Transverse colon (tissue), 4 donors: ENCODE measurements at regions not wholly inside any gene's neighbourhood (a gene's known extent, or its start where the extent isn't known, plus 50 kb on each side); places are given as distances from the start of the nearest gene placed in this dataset.
A peak's percentile ranks its signal among the peaks of the same experiment; 100 is the strongest.
"Not testable (repeated sequence)": the region's sequence is repeated elsewhere in the genome, so short reads cannot be mapped to it uniquely, and the experiment has no call there.

Experiments
- DNase-seq: peaks from one replicate; pipeline ENCODE4 v3.0.0-alpha.2; 2019
- H3K27ac ChIP-seq, 4 donors: fragments of 200-600 bp; sonication (generic); 2 replicates each; pipeline ENCODE4 v1.5.1; 2016 to 2018; ENCODE audit warnings: inconsistent platforms in 4 of 4
- H3K27me3 ChIP-seq: fragments of 200-600 bp; sonication (generic); 2 replicates; pipeline ENCODE4 v1.5.1; 2017; ENCODE audit warnings: inconsistent platforms
- H3K36me3 ChIP-seq, 4 donors: fragments of 200-600 bp; sonication (generic); 2 replicates each; pipeline ENCODE4 v1.5.1; 2017 to 2019; ENCODE audit warnings: inconsistent platforms in 4 of 4
- H3K4me1 ChIP-seq, 4 donors: fragments of 200-600 bp; sonication (generic); 2 replicates each; pipeline ENCODE4 v1.5.1; 2017 to 2020; ENCODE audit warnings: inconsistent platforms in 4 of 4
- H3K4me3 ChIP-seq, 4 donors: fragments of 200-600 bp; sonication (generic); 1 replicate in 1 of 4; 2 replicates in 3 of 4; pipeline versions ENCODE4 v1.5.1 to v1.6.1; 2017 to 2019; ENCODE audit warnings: inconsistent platforms in 4 of 4
- H3K9me3 ChIP-seq, 2 donors: fragments of 200-600 bp; sonication (generic); 2 replicates each; pipeline ENCODE4 v1.5.1; 2017 to 2019; ENCODE audit warnings: inconsistent platforms in 2 of 2
- CTCF ChIP-seq, 5 experiments: fragments of 200-600 bp in 3 of 5; fragments of 450-650 bp in 2 of 5; sonication (generic) in 3 of 5; IDR thresholded peaks; 1 replicate in 2 of 5; 2 replicates in 3 of 5; pipeline ENCODE4 v1.5.1; 2016 to 2017; ENCODE audit warnings: antibody characterized with exemption in 5 of 5, inconsistent platforms in 3 of 5, mild to moderate bottlenecking in 2 of 5, moderate library complexity in 1 of 5
- EP300 ChIP-seq: sonication (generic); formaldehyde crosslinking; IDR thresholded peaks from one replicate; pipeline ENCODE4 v1.6.1; 2017; ENCODE audit warnings: antibody characterized with exemption, low read depth
- POLR2A ChIP-seq: fragments of 450-650 bp; IDR thresholded peaks from one replicate; pipeline ENCODE4 v1.6.1; 2016; ENCODE audit warnings: antibody characterized with exemption, mild to moderate bottlenecking, moderate library complexity
- POLR2AphosphoS5 ChIP-seq, 3 donors: sonication (generic); formaldehyde crosslinking; IDR thresholded peaks; one replicate each; pipeline ENCODE4 v1.6.1; 2016; ENCODE audit warnings: antibody characterized with exemption in 3 of 3
- WGBS, 2 donors: methylation state at CpG; one replicate each; pipeline ENCODE4 v1.1.5; 2018; ENCODE audit warnings: low coverage in 1 of 2; 5-methylcytosine and 5-hydroxymethylcytosine counted together
- in situ Hi-C, 4 donors: fragments of 200-750 bp; cut with MboI; loops; one replicate each; pipeline versions ENCODE4 v1.15.0 to v1.15.1; 2017; ENCODE audit warnings: low sequenced_read_pairs in 3 of 4, low pct_ligation_motif_present in 1 of 4, low pct_unique_long_range_greater_than_20kb in 1 of 4
- intact Hi-C: fragments of 100-400 bp; cut with DNase I; formaldehyde crosslinking; loops from one replicate; pipeline ENCODE4 v1.15.1; 2023; ENCODE audit warnings: low total_unique reads

- Histone ChIP-seq H3K27me3 (no peaks in the 10 kb centered on the region), H3K27ac (no peak overlapping the region), H3K4me1 (no peaks in the 10 kb centered on the region), H3K36me3 (no peaks in the 10 kb centered on the region), H3K9me3 (no peaks in the 10 kb centered on the region), H3K4me3 (no peak overlapping the region)
- TF ChIP-seq POLR2AphosphoS5 (IDR thresholded peaks at IDR 0.05) (no peak), CTCF (IDR thresholded peaks at IDR 0.05) (no peak)
- in situ Hi-C loops, result no loop called here
- WGBS, 2 donors, result 83 to 85% methylated on average over 1 to 3 of the region's 3 CpGs
- no peak for DNase-seq
- intact Hi-C loops, result no loop called here
These were observed 165.8 kb upstream of the JUN start for GRCh38 chr1:58949551-58950220.

- Histone ChIP-seq H3K4me3 (no peak overlapping the region), H3K4me1 (no peaks in the 10 kb centered on the region), H3K36me3 (no peaks in the 10 kb centered on the region), H3K27ac (no peak overlapping the region), H3K27me3 (no peaks in the 10 kb centered on the region), H3K9me3 (no peaks in the 10 kb centered on the region)
- TF ChIP-seq POLR2A (no peak), CTCF (IDR thresholded peaks at IDR 0.05) (no peak)
- in situ Hi-C loops, result no loop called here
- 90 to 94% methylated on average over 2 to 7 of the region's 7 CpGs for WGBS, 2 donors
- intact Hi-C loops, result no loop called here
- no peak for DNase-seq
These were observed 167.1 kb upstream of the JUN start for GRCh38 chr1:58950897-58951296.

GRCh38 chr1:58953951-58954350, 170.1 kb upstream of the JUN start:
- H3K36me3 ChIP-seq, H3K27ac ChIP-seq, H3K4me3 ChIP-seq, H3K4me1 ChIP-seq, DNase-seq, H3K9me3 ChIP-seq, H3K27me3 ChIP-seq, intact Hi-C loops, in situ Hi-C loops: not testable (repeated sequence)
- WGBS, 2 donors, result 100% methylated on average over 1 of the region's 1 CpG; no CpG with 5 or more reads in 1 of the 2 donors

GRCh38 chr1:58963287-58963686, 179.4 kb upstream of the JUN start:
- H3K27me3 ChIP-seq, intact Hi-C loops, H3K27ac ChIP-seq, in situ Hi-C loops, H3K4me3 ChIP-seq, H3K4me1 ChIP-seq, H3K36me3 ChIP-seq, H3K9me3 ChIP-seq, DNase-seq: not testable (repeated sequence)
- 80 to 82% methylated on average over 1 to 2 of the region's 2 CpGs for WGBS, 2 donors

GRCh38 chr1:58964428-58964827, 180.6 kb upstream of the JUN start:
- peaks cover 5 to 15% (median 13%) of the 10 kb centered on the region in 4 donors for H3K4me1 ChIP-seq
- no peaks in the 10 kb centered on the region for H3K9me3 ChIP-seq
- DNase-seq, result peak; percentile 26
- no peak overlapping the region for H3K27ac ChIP-seq
- in situ Hi-C loops, result no loop called here
- no peaks in the 10 kb centered on the region for H3K36me3 ChIP-seq
- 17 to 37% methylated on average over 1 to 2 of the region's 2 CpGs for WGBS, 2 donors
- H3K27me3 ChIP-seq, result no peaks in the 10 kb centered on the region
- no peak for TF ChIP-seq CTCF (IDR thresholded peaks at IDR 0.05)
- TF ChIP-seq POLR2AphosphoS5 (IDR thresholded peaks at IDR 0.05), result no peak
- TF ChIP-seq EP300, result no peak
- no peak for TF ChIP-seq POLR2A
- intact Hi-C loops, result no loop called here
- H3K4me3 ChIP-seq, result no peak overlapping the region
